Activated CD8-positive, alpha-beta T cell treated with anti-CD3 and anti-CD28 coated beads, Interleukin-2, amount 10 ng/mL, durations not matched to agents 7 days and 5 days (primary cell): ENCODE measurements at regions not wholly inside any gene's neighbourhood (a gene's known extent, or its start where the extent isn't known, plus 50 kb on each side); places are given as distances from the start of the nearest gene placed in this dataset.

ENCODE experiments used
- ATAC-seq: fragments of 150-1000 bp; cut with Tn5 transposase; one replicate; pipeline ENCODE4 v1.10.0; 2021; ENCODE audit warnings: moderate library complexity
- CTCF ChIA-PET: fragments of 350-600 bp; sonication (Branson Sonifier 250); formaldehyde crosslinking; loops from one replicate; lab custom pipeline; 2021; ENCODE audit warnings: antibody characterized with exemption; lab: Charles Lee
- POLR2A ChIA-PET: fragments of 350-600 bp; sonication (Branson Sonifier 250); formaldehyde crosslinking; loops from one replicate; lab custom pipeline; 2021; ENCODE audit warnings: antibody characterized with exemption; lab: Charles Lee
- DNase-seq: peaks from one replicate; pipeline ENCODE4 v3.0.0-alpha.2; 2020
- H3K27ac Mint-ChIP-seq: one replicate; pipeline ENCODE4 v1.8.0; 2021; ENCODE audit warnings: mild to moderate bottlenecking, mixed read lengths
- H3K27me3 Mint-ChIP-seq: one replicate; pipeline ENCODE4 v1.8.0; 2021; ENCODE audit warnings: low read depth, mixed read lengths
- H3K36me3 Mint-ChIP-seq: one replicate; pipeline ENCODE4 v1.8.0; 2021; ENCODE audit warnings: low read depth, mixed read lengths
- H3K4me1 Mint-ChIP-seq: one replicate; pipeline ENCODE4 v1.8.0; 2021; ENCODE audit warnings: low read depth, mixed read lengths
- H3K4me3 Mint-ChIP-seq: one replicate; pipeline ENCODE4 v1.8.0; 2021; ENCODE audit warnings: mild to moderate bottlenecking, mixed read lengths
- H3K9me3 Mint-ChIP-seq: one replicate; pipeline ENCODE4 v1.8.0; 2022; ENCODE audit warnings: mixed read lengths; ENCODE audit not compliant: insufficient read depth

DNA sequence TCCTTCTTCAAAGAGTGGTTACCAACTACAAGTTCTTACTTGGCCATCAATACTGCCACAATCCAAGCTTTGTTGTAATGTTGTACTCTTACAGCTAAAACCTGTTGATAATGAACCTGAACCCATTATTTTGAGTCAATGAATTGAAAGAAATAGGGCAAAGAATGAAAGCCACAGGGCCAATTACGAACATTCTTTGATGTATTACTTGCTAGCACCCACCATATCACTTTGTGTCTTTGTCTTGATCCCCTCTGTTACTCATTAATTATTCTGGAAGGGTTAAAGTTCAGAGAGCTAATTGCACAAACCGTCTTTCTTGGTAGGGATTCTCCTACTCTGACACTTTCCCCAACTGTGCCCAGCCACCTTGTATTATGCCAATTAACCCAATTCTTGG lies 53.2 kb upstream of the TFEC start:
- Mint-ChIP-seq H3K27ac (no peak overlapping the region), H3K9me3 (no peaks in the 10 kb centered on the region), H3K4me1 (no peaks in the 10 kb centered on the region), H3K27me3 (no peaks in the 10 kb centered on the region), H3K4me3 (no peak overlapping the region), H3K36me3 (no peaks in the 10 kb centered on the region)
- no peak for ATAC-seq
- no peak for DNase-seq
- CTCF ChIA-PET, result no interaction called here
- POLR2A ChIA-PET, result no interaction called here

DNA sequence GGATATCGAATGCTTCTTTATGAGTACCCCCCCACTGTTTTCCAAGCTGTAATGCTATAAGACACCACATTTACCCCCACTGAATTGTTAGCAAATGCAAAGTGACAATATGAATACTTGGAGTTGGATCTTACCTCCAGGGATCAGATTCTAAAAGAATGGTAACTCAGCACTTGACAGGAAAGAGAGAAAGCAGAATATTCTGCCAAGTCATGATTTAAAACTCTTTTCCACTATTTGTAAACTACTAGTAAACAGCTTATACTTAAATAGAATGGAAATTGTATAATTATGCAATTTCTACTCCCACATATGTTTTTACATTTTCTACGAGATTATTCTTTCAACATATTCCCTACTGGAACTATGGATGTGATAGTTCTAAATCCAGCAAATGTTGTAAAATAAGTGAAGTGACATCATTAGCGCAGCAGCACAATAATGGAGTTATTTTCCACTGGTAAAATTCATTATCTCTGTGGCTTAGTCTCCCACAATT lies 56.0 kb upstream of the TFEC start:
- Mint-ChIP-seq H3K36me3 (no peaks in the 10 kb centered on the region), H3K9me3 (no peaks in the 10 kb centered on the region), H3K4me3 (no peak overlapping the region), H3K4me1 (no peaks in the 10 kb centered on the region), H3K27ac (no peak overlapping the region), H3K27me3 (no peaks in the 10 kb centered on the region)
- ATAC-seq (no peak), DNase-seq (no peak)
- ChIA-PET CTCF (no interaction called here), POLR2A (no interaction called here)

DNA sequence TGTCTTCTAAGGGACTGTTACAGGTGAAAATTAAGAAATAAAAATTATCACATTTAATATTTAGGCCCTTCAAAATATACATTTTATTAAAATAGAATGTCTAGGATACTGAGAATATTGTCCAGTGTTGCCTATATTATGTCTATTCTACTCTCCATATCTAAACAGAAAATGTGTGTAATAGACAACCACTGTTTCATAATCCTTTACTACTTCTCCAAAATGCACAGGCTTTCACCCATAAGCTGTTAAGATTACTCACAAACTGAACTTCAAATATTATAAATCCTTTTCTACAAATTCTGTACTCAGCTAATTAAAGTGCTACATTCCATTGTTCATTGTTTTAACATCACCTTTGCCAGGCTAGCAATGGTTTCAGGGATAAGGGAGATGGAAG lies 56.7 kb upstream of the TFEC start:
- Mint-ChIP-seq H3K36me3 (no peaks in the 10 kb centered on the region), H3K27ac (no peak overlapping the region), H3K4me1 (no peaks in the 10 kb centered on the region), H3K9me3 (no peaks in the 10 kb centered on the region), H3K4me3 (no peak overlapping the region), H3K27me3 (no peaks in the 10 kb centered on the region)
- ATAC-seq (no peak), DNase-seq (no peak)
- ChIA-PET POLR2A (no interaction called here), CTCF (no interaction called here)

GRCh38 chr7:116087984-116088383 lies 57.4 kb upstream of the TFEC start:
- DNase-seq (no peak), ATAC-seq (no peak)
- Mint-ChIP-seq H3K27me3 (no peaks in the 10 kb centered on the region), H3K9me3 (no peaks in the 10 kb centered on the region), H3K36me3 (no peaks in the 10 kb centered on the region), H3K4me1 (no peaks in the 10 kb centered on the region), H3K4me3 (no peak overlapping the region), H3K27ac (no peak overlapping the region)
- ChIA-PET POLR2A (no interaction called here), CTCF (no interaction called here)

DNA sequence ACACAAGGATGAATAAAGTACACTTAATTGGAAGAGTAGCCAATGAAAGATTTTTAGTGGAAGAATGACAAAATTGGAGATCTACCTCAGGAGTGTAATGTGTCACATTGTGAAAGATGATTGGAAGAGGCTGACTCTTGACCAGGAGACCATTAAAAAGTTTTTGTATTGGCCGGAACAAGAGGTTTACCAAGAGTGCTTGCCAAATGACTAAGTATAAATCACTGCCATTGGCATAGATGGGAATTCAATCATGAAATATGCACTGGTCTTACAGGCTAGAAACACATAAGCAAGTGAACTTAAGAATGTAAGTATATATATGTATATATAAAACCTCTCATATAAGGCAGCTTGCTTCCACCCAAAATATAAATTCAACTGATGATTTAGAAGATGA lies 58.7 kb upstream of the TFEC start:
- ATAC-seq (no peak), DNase-seq (no peak)
- ChIA-PET POLR2A (no interaction called here), CTCF (no interaction called here)
- Mint-ChIP-seq H3K27ac (no peak overlapping the region), H3K36me3 (no peaks in the 10 kb centered on the region), H3K4me1 (no peaks in the 10 kb centered on the region), H3K4me3 (no peak overlapping the region), H3K9me3 (no peaks in the 10 kb centered on the region), H3K27me3 (no peaks in the 10 kb centered on the region)

GRCh38 chr7:116093516-116094301 lies 63.1 kb upstream of the TFEC start:
- ChIA-PET POLR2A (no interaction called here), CTCF (no interaction called here)
- H3K36me3 Mint-ChIP-seq, result no peaks in the 10 kb centered on the region
- no peaks in the 10 kb centered on the region for H3K4me1 Mint-ChIP-seq
- no peaks in the 10 kb centered on the region for H3K9me3 Mint-ChIP-seq
- DNase-seq, result no peak
- no peak for ATAC-seq
- H3K27me3 Mint-ChIP-seq, result no peaks in the 10 kb centered on the region
- no peak overlapping the region for H3K27ac Mint-ChIP-seq
- no peak overlapping the region for H3K4me3 Mint-ChIP-seq

DNA sequence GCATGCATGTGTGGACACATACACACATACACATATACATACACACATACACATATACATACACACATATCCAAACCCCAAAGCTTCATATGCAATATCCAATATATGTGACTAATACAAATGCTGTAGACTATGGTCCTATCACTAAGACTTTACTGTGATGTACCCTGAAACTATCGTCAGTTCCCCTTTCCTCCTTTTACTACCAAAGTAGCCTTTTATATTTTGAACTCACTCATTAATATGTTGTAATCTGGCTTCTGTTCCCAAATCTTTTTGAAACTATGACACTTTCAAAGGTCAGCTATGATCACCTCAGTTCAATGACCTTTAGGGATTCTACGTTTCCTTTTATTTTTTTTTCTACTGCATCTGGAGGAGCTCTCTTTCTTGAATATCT lies 64.8 kb upstream of the TFEC start:
- no peaks in the 10 kb centered on the region for H3K27me3 Mint-ChIP-seq
- no peaks in the 10 kb centered on the region for H3K36me3 Mint-ChIP-seq
- POLR2A ChIA-PET, result interaction anchor here (0.5 kb wide), 1 partner anchor 659 kb away, joined by 3 read pairs; no protein-coding TSS in a partner anchor
- H3K27ac Mint-ChIP-seq, result no peak overlapping the region
- no peak for DNase-seq
- CTCF ChIA-PET, result no interaction called here
- no peak overlapping the region for H3K4me3 Mint-ChIP-seq
- H3K9me3 Mint-ChIP-seq, result no peaks in the 10 kb centered on the region
- H3K4me1 Mint-ChIP-seq, result no peaks in the 10 kb centered on the region
- ATAC-seq, result no peak

- no peaks in the 10 kb centered on the region for H3K4me1 Mint-ChIP-seq
- H3K27me3 Mint-ChIP-seq, result peaks cover 5% of the 10 kb centered on the region
- CTCF ChIA-PET, result interaction anchor here (1.9 kb wide), 1 partner anchor 10 kb away, joined by 4 read pairs; no protein-coding TSS in a partner anchor
- ATAC-seq (no peak), DNase-seq (no peak)
- no peaks in the 10 kb centered on the region for H3K9me3 Mint-ChIP-seq
- no peak overlapping the region for H3K27ac Mint-ChIP-seq
- H3K4me3 Mint-ChIP-seq, result no peak overlapping the region
- POLR2A ChIA-PET, result no interaction called here
- no peaks in the 10 kb centered on the region for H3K36me3 Mint-ChIP-seq
Observed at GRCh38 chr7:116097365-116098009, 66.9 kb upstream of the TFEC start.

DNA sequence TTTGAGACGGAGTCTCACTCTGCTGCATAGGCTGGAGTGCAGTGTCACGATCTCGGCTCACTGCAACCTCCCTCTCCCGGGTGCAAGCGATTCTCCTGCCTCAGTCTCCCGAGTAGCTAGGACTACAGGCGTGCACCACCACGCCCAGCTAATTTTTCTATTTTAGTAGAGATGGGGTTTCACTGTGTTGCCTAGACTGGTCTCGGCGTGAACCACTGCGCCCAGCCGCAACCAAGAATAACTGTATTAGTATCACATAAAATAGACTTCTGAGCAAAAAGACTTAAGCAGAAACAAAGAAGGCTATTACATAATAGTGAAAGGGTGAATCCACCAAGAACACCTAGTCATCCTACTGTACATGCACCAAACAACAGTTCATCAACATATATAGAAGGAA lies 67.6 kb upstream of the TFEC start:
- no peak overlapping the region for H3K27ac Mint-ChIP-seq
- ATAC-seq (no peak), DNase-seq (no peak)
- no peak overlapping the region for H3K4me3 Mint-ChIP-seq
- ChIA-PET POLR2A (no interaction called here), CTCF (interaction anchor here (1.9 kb wide), 1 partner anchor 9 kb away, joined by 4 read pairs; no protein-coding TSS in a partner anchor)
- no peaks in the 10 kb centered on the region for H3K9me3 Mint-ChIP-seq
- no peaks in the 10 kb centered on the region for H3K4me1 Mint-ChIP-seq
- H3K36me3 Mint-ChIP-seq, result no peaks in the 10 kb centered on the region
- H3K27me3 Mint-ChIP-seq, result peaks cover 7% of the 10 kb centered on the region

GRCh38 chr7:116100626-116101025 lies 70.1 kb upstream of the TFEC start:
- no peak overlapping the region for H3K4me3 Mint-ChIP-seq
- ChIA-PET CTCF (no interaction called here), POLR2A (no interaction called here)
- no peaks in the 10 kb centered on the region for H3K36me3 Mint-ChIP-seq
- no peak overlapping the region for H3K27ac Mint-ChIP-seq
- H3K4me1 Mint-ChIP-seq, result no peaks in the 10 kb centered on the region
- H3K27me3 Mint-ChIP-seq, result peaks cover 7% of the 10 kb centered on the region
- no peaks in the 10 kb centered on the region for H3K9me3 Mint-ChIP-seq
- DNase-seq, result no peak
- ATAC-seq, result no peak

- H3K9me3 Mint-ChIP-seq, result no peaks in the 10 kb centered on the region
- H3K27ac Mint-ChIP-seq, result no peak overlapping the region
- ATAC-seq, result no peak
- DNase-seq, result no peak
- no peaks in the 10 kb centered on the region for H3K36me3 Mint-ChIP-seq
- no peaks in the 10 kb centered on the region for H3K4me1 Mint-ChIP-seq
- ChIA-PET CTCF (interaction anchor here (1.0 kb wide), 1 partner anchor 30 kb away, joined by 3 read pairs; no protein-coding TSS in a partner anchor), POLR2A (no interaction called here)
- peaks cover 7% of the 10 kb centered on the region for H3K27me3 Mint-ChIP-seq
- H3K4me3 Mint-ChIP-seq, result no peak overlapping the region
Observed at GRCh38 chr7:116101704-116102103, 71.1 kb upstream of the TFEC start.

DNA sequence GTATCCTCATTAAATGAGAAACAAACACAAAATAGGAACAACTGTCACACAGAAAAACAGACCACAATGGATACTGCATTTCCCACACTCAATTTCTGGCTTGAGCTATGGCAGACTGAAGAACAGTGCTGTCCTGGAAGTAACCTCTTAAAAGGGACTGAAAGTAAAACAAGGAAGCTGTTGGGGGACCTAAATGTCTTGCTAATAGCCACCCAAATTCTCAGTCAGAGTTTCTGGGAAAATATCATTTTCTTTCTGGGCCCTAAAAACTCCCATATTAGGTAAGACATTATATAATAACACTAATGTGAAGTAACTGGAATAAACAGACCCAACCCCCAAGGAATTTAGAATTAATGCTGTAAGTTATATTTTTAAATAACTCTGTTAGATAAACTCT lies 80.9 kb upstream of the TFEC start:
- H3K4me1 Mint-ChIP-seq, result no peaks in the 10 kb centered on the region
- no peak overlapping the region for H3K4me3 Mint-ChIP-seq
- H3K27ac Mint-ChIP-seq, result no peak overlapping the region
- no peaks in the 10 kb centered on the region for H3K36me3 Mint-ChIP-seq
- ChIA-PET POLR2A (no interaction called here), CTCF (no interaction called here)
- no peak for ATAC-seq
- H3K27me3 Mint-ChIP-seq, result peaks cover 13% of the 10 kb centered on the region
- no peak for DNase-seq
- no peaks in the 10 kb centered on the region for H3K9me3 Mint-ChIP-seq
